Kidney (tissue), 13 donors: ENCODE measurements at regions not wholly inside any gene's neighbourhood (a gene's known extent, or its start where the extent isn't known, plus 50 kb on each side); places are given as distances from the start of the nearest gene placed in this dataset.

Experiments used
- DNase-seq, 5 donors: peaks; one replicate each; pipeline ENCODE4 v3.0.0-alpha.2; 2013 to 2020
- FAIRE-seq: peaks from 2 replicates; lab custom pipeline; 2012; peaks lifted over from hg19 to GRCh38; lab: Jason Lieb, UNC
- H3K27ac ChIP-seq, 2 donors: one replicate each; pipeline ENCODE4 v1.7.0; 2013; ENCODE audit warnings: low read depth in 2 of 2, low read length in 2 of 2, inconsistent platforms in 1 of 2
- H3K27me3 ChIP-seq: one replicate; pipeline ENCODE4 v1.7.1; 2013; ENCODE audit warnings: low read length, inconsistent platforms; ENCODE audit not compliant: control insufficient read depth, insufficient read depth
- H3K36me3 ChIP-seq, 3 donors: one replicate each; pipeline versions ENCODE4 v1.7.0 to v1.7.1; 2013; ENCODE audit warnings: low read length in 3 of 3, control low read depth in 1 of 3, inconsistent platforms in 1 of 3; ENCODE audit not compliant: insufficient read depth in 3 of 3, control insufficient read depth in 2 of 3
- H3K4me1 ChIP-seq, 3 donors: one replicate each; pipeline versions ENCODE4 v1.7.0 to v1.7.1; 2013; ENCODE audit warnings: low read length in 3 of 3, inconsistent platforms in 1 of 3, low read depth in 1 of 3; ENCODE audit not compliant: control insufficient read depth in 2 of 3, insufficient read depth in 2 of 3
- H3K4me3 ChIP-seq, 3 donors: one replicate each; pipeline versions ENCODE4 v1.7.0 to v1.8.1; 2013; ENCODE audit warnings: low read length in 3 of 3, control low read depth in 1 of 3, inconsistent platforms in 1 of 3
- H3K9ac ChIP-seq, 3 donors: one replicate each; pipeline versions ENCODE4 v1.7.0 to v1.7.1; 2013; ENCODE audit warnings: low read length in 3 of 3, control low read depth in 1 of 3, inconsistent platforms in 1 of 3
- H3K9me3 ChIP-seq, 3 donors: one replicate each; pipeline versions ENCODE4 v1.7.0 to v1.7.1; 2013; ENCODE audit warnings: low read length in 3 of 3, control low read depth in 1 of 3, inconsistent platforms in 1 of 3; ENCODE audit not compliant: control insufficient read depth in 2 of 3, insufficient read depth in 1 of 3
- intact Hi-C: fragments of 100-400 bp; cut with DNase I; formaldehyde crosslinking; loops from one replicate; pipeline ENCODE4 v1.11.1; 2022
- TF ChIP-seq, protein P1 (sequence below): IDR thresholded peaks from 3 replicates; pipeline ENCODE4 v1.5.1; 2012; ENCODE audit warnings: mild to moderate bottlenecking, moderate library complexity, borderline replicate concordance; ENCODE audit not compliant: insufficient read depth; ENCODE audit errors: extremely low read depth
- donor health status: control.
- donor health status: control.
- donor health status: control.
- donor health status: control.
- donor health status: control.
- donor health status: DM: yes; HTN: yes; CAD: no.
- donor health status: Normal renal cell carcinoma (clear cell type).

GRCh38 chr14:86602263-86602662 lies 1072.3 kb downstream of the FLRT2 start:
- Histone ChIP-seq H3K9ac (no peak overlapping the region), H3K4me3 (no peak overlapping the region), H3K9me3 (no peaks in the 10 kb centered on the region), H3K27ac (no peak overlapping the region), H3K36me3 (no peaks in the 10 kb centered on the region), H3K27me3 (no peaks in the 10 kb centered on the region), H3K4me1 (no peaks in the 10 kb centered on the region)
- no peak for FAIRE-seq
- no peak for DNase-seq
- intact Hi-C loops = no loop called here
- TF ChIP-seq, protein P1, sequence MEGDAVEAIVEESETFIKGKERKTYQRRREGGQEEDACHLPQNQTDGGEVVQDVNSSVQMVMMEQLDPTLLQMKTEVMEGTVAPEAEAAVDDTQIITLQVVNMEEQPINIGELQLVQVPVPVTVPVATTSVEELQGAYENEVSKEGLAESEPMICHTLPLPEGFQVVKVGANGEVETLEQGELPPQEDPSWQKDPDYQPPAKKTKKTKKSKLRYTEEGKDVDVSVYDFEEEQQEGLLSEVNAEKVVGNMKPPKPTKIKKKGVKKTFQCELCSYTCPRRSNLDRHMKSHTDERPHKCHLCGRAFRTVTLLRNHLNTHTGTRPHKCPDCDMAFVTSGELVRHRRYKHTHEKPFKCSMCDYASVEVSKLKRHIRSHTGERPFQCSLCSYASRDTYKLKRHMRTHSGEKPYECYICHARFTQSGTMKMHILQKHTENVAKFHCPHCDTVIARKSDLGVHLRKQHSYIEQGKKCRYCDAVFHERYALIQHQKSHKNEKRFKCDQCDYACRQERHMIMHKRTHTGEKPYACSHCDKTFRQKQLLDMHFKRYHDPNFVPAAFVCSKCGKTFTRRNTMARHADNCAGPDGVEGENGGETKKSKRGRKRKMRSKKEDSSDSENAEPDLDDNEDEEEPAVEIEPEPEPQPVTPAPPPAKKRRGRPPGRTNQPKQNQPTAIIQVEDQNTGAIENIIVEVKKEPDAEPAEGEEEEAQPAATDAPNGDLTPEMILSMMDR = no peak

- FAIRE-seq = no peak
- H3K4me1 ChIP-seq = no peaks in the 10 kb centered on the region
- H3K27ac ChIP-seq = no peak overlapping the region
- H3K9me3 ChIP-seq = no peaks in the 10 kb centered on the region
- no peaks in the 10 kb centered on the region for H3K36me3 ChIP-seq
- no peak overlapping the region for H3K9ac ChIP-seq
- no peak overlapping the region for H3K4me3 ChIP-seq
- DNase-seq = no peak
- TF ChIP-seq, protein P1 = no peak
- no peaks in the 10 kb centered on the region for H3K27me3 ChIP-seq
- intact Hi-C loops = no loop called here
These were observed 1071.9 kb downstream of the FLRT2 start for GRCh38 chr14:86601813-86602212.

DNA sequence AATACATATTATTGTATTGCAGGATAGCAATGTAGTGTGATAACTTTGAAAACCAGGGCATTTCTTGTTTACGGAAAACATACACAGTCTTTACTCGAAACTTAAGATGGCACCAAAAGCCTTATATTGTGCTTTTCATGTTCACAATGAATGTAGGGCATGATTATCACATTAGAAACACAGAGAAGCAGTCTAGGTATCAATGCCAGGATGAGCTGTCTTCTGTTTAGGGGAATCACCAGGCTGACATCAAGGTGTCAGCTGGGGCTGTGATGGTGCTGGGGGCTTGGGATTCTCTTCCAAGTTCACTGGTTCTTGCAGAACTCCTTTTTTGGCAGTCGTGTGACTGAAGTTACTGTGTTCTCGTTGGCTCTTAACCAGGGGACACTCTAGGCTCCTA lies 1067.3 kb downstream of the FLRT2 start:
- intact Hi-C loops = no loop called here
- H3K4me1 ChIP-seq = no peaks in the 10 kb centered on the region
- H3K9ac ChIP-seq = no peak overlapping the region
- H3K4me3 ChIP-seq = no peak overlapping the region
- DNase-seq (no peak), FAIRE-seq (no peak)
- no peaks in the 10 kb centered on the region for H3K9me3 ChIP-seq
- TF ChIP-seq, protein P1 = no peak
- H3K27ac ChIP-seq = no peak overlapping the region
- H3K27me3 ChIP-seq = no peaks in the 10 kb centered on the region
- no peaks in the 10 kb centered on the region for H3K36me3 ChIP-seq

- no peaks in the 10 kb centered on the region for H3K9me3 ChIP-seq
- DNase-seq = no peak
- H3K4me1 ChIP-seq = no peaks in the 10 kb centered on the region
- FAIRE-seq = no peak
- no peak overlapping the region for H3K27ac ChIP-seq
- intact Hi-C loops = no loop called here
- H3K27me3 ChIP-seq = no peaks in the 10 kb centered on the region
- no peaks in the 10 kb centered on the region for H3K36me3 ChIP-seq
- H3K9ac ChIP-seq = no peak overlapping the region
- no peak overlapping the region for H3K4me3 ChIP-seq
- TF ChIP-seq, protein P1 = no peak
These were observed 1066.1 kb downstream of the FLRT2 start for GRCh38 chr14:86596024-86596423.
